Activated B cell treated with CpG ODN at 0.5 μM for 24 hours (primary cell): ENCODE measurements at regions not wholly inside any gene's neighbourhood (a gene's known extent, or its start where the extent isn't known, plus 50 kb on each side); places are given as distances from the start of the nearest gene placed in this dataset.

Source experiments
- ATAC-seq: fragments of 200-7000 bp; cut with Tn5 transposase; one replicate; pipeline ENCODE4 v1.10.0; 2021; ENCODE audit warnings: low read depth, mild to moderate bottlenecking, moderate library complexity
- CTCF ChIA-PET: fragments of 350-600 bp; sonication (Branson Sonifier 250); formaldehyde crosslinking; loops from one replicate; lab custom pipeline; 2021; ENCODE audit warnings: antibody characterized with exemption; lab: Charles Lee
- POLR2A ChIA-PET: fragments of 350-600 bp; sonication (Branson Sonifier 250); formaldehyde crosslinking; loops from one replicate; lab custom pipeline; 2021; ENCODE audit warnings: antibody characterized with exemption; lab: Charles Lee
- DNase-seq: peaks from one replicate; pipeline ENCODE4 v3.0.0; 2022
- H3K27ac Mint-ChIP-seq: one replicate; pipeline ENCODE4 v1.8.0; 2020; ENCODE audit warnings: mixed read lengths
- H3K27me3 Mint-ChIP-seq: one replicate; pipeline ENCODE4 v1.8.0; 2021; ENCODE audit warnings: mixed read lengths
- H3K36me3 Mint-ChIP-seq: one replicate; pipeline ENCODE4 v1.8.0; 2021; ENCODE audit warnings: low read depth, mixed read lengths
- H3K4me1 Mint-ChIP-seq: one replicate; pipeline ENCODE4 v1.8.0; 2021; ENCODE audit warnings: mixed read lengths
- H3K4me3 Mint-ChIP-seq: one replicate; pipeline ENCODE4 v1.8.0; 2020; ENCODE audit warnings: mild to moderate bottlenecking, mixed read lengths
- H3K9me3 Mint-ChIP-seq: one replicate; pipeline ENCODE4 v1.8.0; 2020; ENCODE audit warnings: mixed read lengths
- CTCF ChIP-seq: fragments of 200-600 bp; IDR thresholded peaks from one replicate; pipeline ENCODE4 v1.8.0; 2022; ENCODE audit warnings: antibody characterized with exemption, mild to moderate bottlenecking
- intact Hi-C: fragments of 100-400 bp; cut with micrococcal nuclease; formaldehyde crosslinking; loops from one replicate; pipeline ENCODE4 v1.15.1; 2024

GRCh38 chr16:48862087-48862532 lies 252.1 kb upstream of the N4BP1 start:
- no peak for TF ChIP-seq CTCF
- no peak overlapping the region for H3K27ac Mint-ChIP-seq
- ChIA-PET CTCF (no interaction called here), POLR2A (no interaction called here)
- no peaks in the 10 kb centered on the region for H3K36me3 Mint-ChIP-seq
- no peaks in the 10 kb centered on the region for H3K4me1 Mint-ChIP-seq
- no peak for DNase-seq
- no peak overlapping the region for H3K4me3 Mint-ChIP-seq
- H3K9me3 Mint-ChIP-seq: peaks cover 4% of the 10 kb centered on the region
- no peaks in the 10 kb centered on the region for H3K27me3 Mint-ChIP-seq
- intact Hi-C loops: no loop called here
- no peak for ATAC-seq

- H3K9me3 Mint-ChIP-seq: peaks cover 4% of the 10 kb centered on the region
- no peaks in the 10 kb centered on the region for H3K27me3 Mint-ChIP-seq
- no peak overlapping the region for H3K4me3 Mint-ChIP-seq
- no peaks in the 10 kb centered on the region for H3K4me1 Mint-ChIP-seq
- ChIA-PET CTCF (no interaction called here), POLR2A (no interaction called here)
- intact Hi-C loops: no loop called here
- H3K27ac Mint-ChIP-seq: no peak overlapping the region
- H3K36me3 Mint-ChIP-seq: no peaks in the 10 kb centered on the region
- ATAC-seq (no peak), DNase-seq (no peak)
- no peak for TF ChIP-seq CTCF
Observed at GRCh38 chr16:48860341-48860740, 250.4 kb upstream of the N4BP1 start.

- H3K27me3 Mint-ChIP-seq: no peaks in the 10 kb centered on the region
- no peak overlapping the region for H3K27ac Mint-ChIP-seq
- no peak for TF ChIP-seq CTCF
- ChIA-PET CTCF (no interaction called here), POLR2A (no interaction called here)
- H3K9me3 Mint-ChIP-seq: no peaks in the 10 kb centered on the region
- no peak for DNase-seq
- H3K4me3 Mint-ChIP-seq: no peak overlapping the region
- no peaks in the 10 kb centered on the region for H3K4me1 Mint-ChIP-seq
- no peak for ATAC-seq
- H3K36me3 Mint-ChIP-seq: no peaks in the 10 kb centered on the region
- intact Hi-C loops: no loop called here
Observed at GRCh38 chr16:48852951-48853350, 243.0 kb upstream of the N4BP1 start.

- ATAC-seq (no peak), DNase-seq (no peak)
- POLR2A ChIA-PET: no interaction called here
- intact Hi-C loops: no loop called here
- no peaks in the 10 kb centered on the region for H3K36me3 Mint-ChIP-seq
- no peak for TF ChIP-seq CTCF
- H3K4me3 Mint-ChIP-seq: no peak overlapping the region
- CTCF ChIA-PET: no interaction called here
- H3K27ac Mint-ChIP-seq: no peak overlapping the region
- no peaks in the 10 kb centered on the region for H3K27me3 Mint-ChIP-seq
- H3K4me1 Mint-ChIP-seq: no peaks in the 10 kb centered on the region
- H3K9me3 Mint-ChIP-seq: no peaks in the 10 kb centered on the region
Observed at GRCh38 chr16:48852458-48852857, 242.5 kb upstream of the N4BP1 start.

- ATAC-seq: no peak
- H3K27ac Mint-ChIP-seq: no peak overlapping the region
- no peaks in the 10 kb centered on the region for H3K27me3 Mint-ChIP-seq
- no peaks in the 10 kb centered on the region for H3K9me3 Mint-ChIP-seq
- intact Hi-C loops: no loop called here
- no peak for TF ChIP-seq CTCF
- H3K36me3 Mint-ChIP-seq: no peaks in the 10 kb centered on the region
- DNase-seq: no peak
- H3K4me3 Mint-ChIP-seq: no peak overlapping the region
- POLR2A ChIA-PET: no interaction called here
- CTCF ChIA-PET: no interaction called here
- no peaks in the 10 kb centered on the region for H3K4me1 Mint-ChIP-seq
Observed at GRCh38 chr16:48850097-48850770, 240.3 kb upstream of the N4BP1 start.
